GM12864 (cell line): ENCODE measurements at regions not wholly inside any gene's neighbourhood (a gene's known extent, or its start where the extent isn't known, plus 50 kb on each side); places are given as distances from the start of the nearest gene placed in this dataset.

ENCODE experiments used
- DNase-seq: peaks from one replicate; pipeline ENCODE4 v3.0.0-alpha.2; 2011; ENCODE audit warnings: low read depth
- H3K4me3 ChIP-seq: 2 replicates; pipeline ENCODE4 v1.5.1; 2011; ENCODE audit warnings: mild to moderate bottlenecking, low read depth, low read length, control low read depth
- CTCF ChIP-seq: IDR thresholded peaks from 2 replicates; pipeline ENCODE4 v1.5.1; 2011; ENCODE audit warnings: low read depth, mild to moderate bottlenecking, moderate library complexity, low read length, control low read depth, inconsistent platforms; ENCODE audit errors: missing control alignments

- no peak overlapping the region for H3K4me3 ChIP-seq
- DNase-seq = no peak
- TF ChIP-seq CTCF = no peak
Observed at GRCh38 chr5:57613741-57614140, 131.1 kb upstream of the ACTBL2 start.

- no peak for TF ChIP-seq CTCF
- no peak for DNase-seq
- no peak overlapping the region for H3K4me3 ChIP-seq
Observed at GRCh38 chr5:57611177-57611576, 128.6 kb upstream of the ACTBL2 start.

- no peak for TF ChIP-seq CTCF
- H3K4me3 ChIP-seq = no peak overlapping the region
- no peak for DNase-seq
Observed at GRCh38 chr5:57608542-57608941, 125.9 kb upstream of the ACTBL2 start.

GRCh38 chr5:57601996-57602395 lies 119.4 kb upstream of the ACTBL2 start:
- H3K4me3 ChIP-seq = no peak overlapping the region
- no peak for TF ChIP-seq CTCF
- DNase-seq = no peak

- DNase-seq = no peak
- H3K4me3 ChIP-seq = no peak overlapping the region
- no peak for TF ChIP-seq CTCF
Observed at GRCh38 chr5:57600321-57600720, 117.7 kb upstream of the ACTBL2 start.

GRCh38 chr5:57598756-57599155 lies 116.1 kb upstream of the ACTBL2 start:
- no peak for TF ChIP-seq CTCF
- no peak for DNase-seq
- no peak overlapping the region for H3K4me3 ChIP-seq

- no peak for DNase-seq
- no peak overlapping the region for H3K4me3 ChIP-seq
- no peak for TF ChIP-seq CTCF
Observed at GRCh38 chr5:57598097-57598496, 115.5 kb upstream of the ACTBL2 start.
